Activated naive CD8-positive, alpha-beta T cell (primary cell): ENCODE measurements at regions not wholly inside any gene's neighbourhood (a gene's known extent, or its start where the extent isn't known, plus 50 kb on each side); places are given as distances from the start of the nearest gene placed in this dataset.
"Not testable (repeated sequence)": the region's sequence is repeated elsewhere in the genome, so short reads cannot be mapped to it uniquely, and the experiment has no call there.

Experiments
- H3K27ac Mint-ChIP-seq: one replicate; pipeline ENCODE4 v1.8.0; 2021; ENCODE audit warnings: mixed read lengths
- H3K27me3 Mint-ChIP-seq: one replicate; pipeline ENCODE4 v1.8.0; 2021; ENCODE audit warnings: mixed read lengths
- H3K36me3 Mint-ChIP-seq: one replicate; pipeline ENCODE4 v1.8.0; 2021; ENCODE audit warnings: mixed read lengths
- H3K4me1 Mint-ChIP-seq: one replicate; pipeline ENCODE4 v1.8.0; 2021; ENCODE audit warnings: low read depth, mixed read lengths
- H3K4me3 Mint-ChIP-seq: one replicate; pipeline ENCODE4 v1.8.0; 2021; ENCODE audit warnings: mild to moderate bottlenecking, mixed read lengths
- H3K9me3 Mint-ChIP-seq: one replicate; pipeline ENCODE4 v1.8.0; 2021; ENCODE audit warnings: low read depth, mixed read lengths

DNA sequence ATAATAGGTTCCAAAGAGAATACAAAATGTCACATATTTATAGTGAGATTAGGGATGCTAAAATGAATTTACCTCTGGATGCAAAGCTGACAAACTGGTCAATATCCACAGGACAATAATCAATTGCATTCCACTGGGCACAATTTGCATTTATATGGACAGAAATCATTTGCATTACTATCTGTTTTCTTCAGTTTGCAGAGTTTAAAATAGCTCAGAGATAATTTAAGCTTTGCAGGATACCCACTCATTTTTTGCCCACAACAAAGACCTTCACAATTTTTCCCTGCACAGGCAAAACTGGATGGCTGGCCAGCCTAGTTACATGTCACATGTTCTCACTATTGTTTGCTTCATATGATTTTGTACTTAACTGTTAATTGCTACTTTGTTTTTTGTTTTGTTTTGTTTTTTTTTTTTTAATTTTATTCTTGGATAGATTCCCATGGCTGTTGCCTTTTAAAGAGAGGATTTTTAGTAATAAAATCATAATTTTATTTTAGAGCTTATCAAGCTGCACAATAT, 483.5 kb downstream of the UTRN start:
- Mint-ChIP-seq H3K36me3 (peaks cover 6% of the 10 kb centered on the region), H3K9me3 (no peaks in the 10 kb centered on the region), H3K27me3 (no peaks in the 10 kb centered on the region), H3K4me3 (no peak overlapping the region), H3K27ac (no peak overlapping the region), H3K4me1 (peaks cover 1% of the 10 kb centered on the region)

GRCh38 chr6:144769142-144769541, 484.0 kb downstream of the UTRN start:
- Mint-ChIP-seq H3K4me3 (no peak overlapping the region), H3K27me3 (no peaks in the 10 kb centered on the region), H3K27ac (no peak overlapping the region), H3K9me3 (no peaks in the 10 kb centered on the region), H3K4me1 (peaks cover 1% of the 10 kb centered on the region), H3K36me3 (peaks cover 11% of the 10 kb centered on the region)

DNA sequence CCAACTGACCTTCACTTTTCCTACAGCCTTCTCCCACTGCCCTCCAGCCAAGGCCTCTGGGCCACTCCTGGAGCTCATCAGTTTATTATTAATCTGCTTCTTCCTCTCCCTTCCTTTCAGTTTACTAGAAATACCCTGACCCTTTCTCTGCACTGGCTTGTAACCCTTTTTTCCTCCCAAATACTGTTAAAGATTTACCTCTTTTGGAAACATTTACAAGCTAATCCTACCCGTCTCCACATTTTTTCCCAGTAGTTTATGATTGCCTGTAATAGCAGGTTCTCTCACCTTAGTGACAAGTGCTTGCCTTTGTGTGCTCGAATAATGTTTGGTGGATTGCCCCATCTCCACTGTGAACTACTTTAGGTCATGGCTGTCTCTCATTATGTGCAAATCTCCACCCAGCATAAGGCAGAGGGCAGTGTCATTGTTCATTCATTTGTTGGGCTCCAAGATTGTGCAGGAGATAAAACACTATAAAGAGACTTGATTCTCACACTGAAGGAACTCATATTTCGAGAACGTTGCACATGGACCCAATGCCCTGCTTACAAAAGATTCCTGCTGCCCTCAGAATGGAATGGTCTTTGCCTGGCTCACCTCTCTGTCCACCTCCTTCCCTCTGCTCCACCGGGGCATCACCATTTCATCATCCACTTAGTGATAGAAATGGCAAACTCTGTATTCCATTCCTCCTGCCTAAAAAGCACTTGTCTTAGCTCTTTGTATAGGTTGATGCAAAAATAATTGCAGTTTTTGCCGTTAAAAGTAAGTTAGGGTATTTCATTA, 491.1 kb downstream of the UTRN start:
- Mint-ChIP-seq H3K4me3 (no peak overlapping the region), H3K27ac (no peak overlapping the region), H3K36me3 (peaks cover 39% of the 10 kb centered on the region), H3K9me3 (no peaks in the 10 kb centered on the region), H3K4me1 (peaks cover 3% of the 10 kb centered on the region), H3K27me3 (no peaks in the 10 kb centered on the region)

DNA sequence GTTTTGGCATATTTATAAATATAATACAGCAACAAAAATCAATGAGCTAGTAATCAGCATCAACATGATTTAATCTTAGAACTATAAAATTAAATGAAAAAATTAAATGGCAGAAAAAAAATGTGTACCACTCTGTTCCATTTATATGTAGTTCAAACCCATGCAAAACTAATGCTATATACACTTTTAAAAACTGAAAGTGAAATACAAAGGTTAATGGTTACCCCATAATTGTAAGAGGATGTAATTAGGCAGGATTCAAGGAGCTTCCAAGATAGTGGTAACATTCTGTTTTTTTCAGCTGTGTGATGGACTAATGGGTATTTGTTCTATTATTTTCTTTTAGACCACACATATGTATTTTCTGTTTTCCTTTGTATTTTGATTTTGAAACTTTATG, 492.1 kb downstream of the UTRN start:
- H3K36me3 Mint-ChIP-seq, result peaks cover 44% of the 10 kb centered on the region
- no peaks in the 10 kb centered on the region for H3K9me3 Mint-ChIP-seq
- H3K27me3 Mint-ChIP-seq, result no peaks in the 10 kb centered on the region
- no peak overlapping the region for H3K4me3 Mint-ChIP-seq
- H3K4me1 Mint-ChIP-seq, result peaks cover 3% of the 10 kb centered on the region
- H3K27ac Mint-ChIP-seq, result no peak overlapping the region

- no peak overlapping the region for H3K27ac Mint-ChIP-seq
- H3K27me3 Mint-ChIP-seq, result no peaks in the 10 kb centered on the region
- H3K9me3 Mint-ChIP-seq, result no peaks in the 10 kb centered on the region
- H3K4me1 Mint-ChIP-seq, result peaks cover 3% of the 10 kb centered on the region
- peaks cover 44% of the 10 kb centered on the region for H3K36me3 Mint-ChIP-seq
- no peak overlapping the region for H3K4me3 Mint-ChIP-seq
These were observed 492.9 kb downstream of the UTRN start for GRCh38 chr6:144778056-144778455.

DNA sequence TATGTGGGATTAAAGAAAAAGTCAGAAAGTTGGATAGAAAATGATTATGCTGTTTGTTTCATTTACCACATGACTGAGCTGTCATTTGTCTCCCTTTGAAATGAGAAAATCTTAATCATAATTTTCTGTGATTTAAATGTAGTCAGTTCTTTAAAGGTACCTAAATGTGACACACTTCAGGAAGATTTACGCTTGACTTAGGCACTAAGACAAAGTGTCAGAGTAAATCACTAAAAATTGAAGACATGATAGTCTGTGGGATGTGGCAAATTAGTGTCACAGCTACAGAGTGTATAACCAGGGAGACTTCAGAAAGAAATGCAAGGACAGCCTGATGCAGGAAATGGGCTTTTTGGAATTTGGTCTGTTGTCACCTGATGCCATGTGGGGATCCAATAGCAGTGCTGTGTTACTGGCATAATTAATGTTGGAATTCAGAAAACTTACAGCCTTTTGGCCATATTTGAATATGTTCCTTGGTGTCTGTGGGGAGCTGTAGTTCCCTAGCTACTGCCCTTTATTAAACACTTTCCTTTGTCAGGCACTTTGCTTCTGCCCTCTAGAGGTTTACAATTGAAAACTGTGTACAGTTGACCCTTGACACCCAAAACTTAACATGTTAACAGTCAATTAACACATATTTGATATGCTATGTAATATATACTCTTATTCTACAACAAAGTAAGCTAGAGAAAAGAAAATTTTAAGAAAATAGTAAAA, 493.8 kb downstream of the UTRN start:
- peaks cover 3% of the 10 kb centered on the region for H3K4me1 Mint-ChIP-seq
- H3K27me3 Mint-ChIP-seq, result no peaks in the 10 kb centered on the region
- no peak overlapping the region for H3K27ac Mint-ChIP-seq
- H3K9me3 Mint-ChIP-seq, result no peaks in the 10 kb centered on the region
- H3K4me3 Mint-ChIP-seq, result no peak overlapping the region
- H3K36me3 Mint-ChIP-seq, result peaks cover 40% of the 10 kb centered on the region

DNA sequence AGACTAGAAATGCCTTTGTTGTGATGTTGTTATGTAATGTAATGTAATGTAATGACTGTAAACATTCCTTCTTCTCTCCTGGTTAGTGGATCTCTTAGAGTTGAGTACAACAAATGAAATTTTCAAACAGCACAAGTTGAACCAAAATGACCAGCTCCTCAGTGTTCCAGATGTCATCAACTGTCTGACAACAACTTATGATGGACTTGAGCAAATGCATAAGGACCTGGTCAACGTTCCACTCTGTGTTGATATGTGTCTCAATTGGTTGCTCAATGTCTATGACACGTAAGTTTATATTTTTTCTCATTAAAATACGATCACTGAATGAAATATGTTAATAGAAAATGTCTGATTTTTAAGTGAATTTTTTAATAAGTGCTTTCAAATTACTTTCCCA, 496.7 kb downstream of the UTRN start:
- Mint-ChIP-seq H3K4me3 (no peak overlapping the region), H3K36me3 (peaks cover 21% of the 10 kb centered on the region), H3K9me3 (no peaks in the 10 kb centered on the region), H3K27ac (no peak overlapping the region), H3K4me1 (peaks cover 3% of the 10 kb centered on the region), H3K27me3 (no peaks in the 10 kb centered on the region)

DNA sequence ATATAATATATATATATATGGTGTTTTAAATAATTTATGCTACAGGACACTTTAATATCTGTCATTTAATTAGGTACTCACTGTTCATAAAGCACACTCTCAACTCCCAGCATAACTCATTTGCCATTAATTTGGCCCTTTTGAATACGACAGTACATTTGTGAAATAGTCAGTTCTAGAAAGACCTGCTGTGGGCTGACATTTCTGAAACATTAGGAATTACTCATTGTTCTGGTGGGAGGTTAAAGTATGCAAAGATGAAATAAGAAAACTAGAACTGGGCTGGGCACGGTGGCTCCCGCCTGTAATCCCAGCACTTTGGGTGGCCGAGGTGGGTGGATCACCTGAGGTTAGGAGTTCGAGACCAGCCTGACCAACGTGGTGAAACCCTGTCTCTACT, 497.5 kb downstream of the UTRN start:
- Mint-ChIP-seq H3K36me3 (peaks cover 20% of the 10 kb centered on the region), H3K4me3 (no peak overlapping the region), H3K9me3 (no peaks in the 10 kb centered on the region), H3K4me1 (peaks cover 3% of the 10 kb centered on the region), H3K27ac (no peak overlapping the region), H3K27me3 (no peaks in the 10 kb centered on the region)

DNA sequence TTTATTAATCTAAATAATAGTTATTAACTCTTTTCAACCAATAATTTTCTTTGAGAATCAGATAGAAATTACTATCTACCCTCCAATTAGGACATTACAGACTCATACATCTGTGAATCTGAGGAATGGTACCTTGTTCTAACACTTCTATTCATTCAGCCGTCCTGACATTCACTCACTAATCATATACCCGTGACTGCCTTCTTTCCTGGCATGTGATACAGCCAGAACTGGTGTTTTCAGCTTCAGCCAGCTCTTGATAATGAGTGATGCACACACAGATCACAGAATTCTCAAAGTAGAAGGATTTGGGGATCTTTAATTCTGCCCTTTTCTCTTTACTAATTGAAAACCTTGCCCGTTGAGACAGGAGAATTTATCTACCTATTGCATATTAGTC, 499.9 kb downstream of the UTRN start:
- H3K27ac Mint-ChIP-seq, result no peak overlapping the region
- no peaks in the 10 kb centered on the region for H3K9me3 Mint-ChIP-seq
- H3K36me3 Mint-ChIP-seq, result peaks cover 16% of the 10 kb centered on the region
- no peaks in the 10 kb centered on the region for H3K27me3 Mint-ChIP-seq
- H3K4me3 Mint-ChIP-seq, result no peak overlapping the region
- H3K4me1 Mint-ChIP-seq, result no peaks in the 10 kb centered on the region

DNA sequence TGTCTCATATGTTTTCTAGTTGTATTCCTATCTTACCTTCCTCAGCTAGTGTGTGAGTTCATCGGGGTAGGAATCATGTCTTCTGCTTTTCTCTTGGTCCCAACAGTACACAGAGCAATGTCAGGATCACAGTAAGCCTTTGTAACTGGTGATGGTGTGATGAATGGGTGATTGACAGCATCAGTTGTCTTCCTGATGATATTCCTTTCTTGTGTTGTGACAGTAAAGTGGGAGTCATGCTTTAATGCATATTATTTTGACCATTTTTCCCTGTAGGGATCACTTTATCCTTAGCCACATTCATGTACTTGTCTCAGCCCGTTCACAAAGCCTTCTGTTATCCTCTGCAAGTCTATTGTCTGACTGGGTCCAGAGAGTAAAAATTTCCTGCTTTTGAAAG, 501.7 kb downstream of the UTRN start:
- peaks cover 17% of the 10 kb centered on the region for H3K36me3 Mint-ChIP-seq

DNA sequence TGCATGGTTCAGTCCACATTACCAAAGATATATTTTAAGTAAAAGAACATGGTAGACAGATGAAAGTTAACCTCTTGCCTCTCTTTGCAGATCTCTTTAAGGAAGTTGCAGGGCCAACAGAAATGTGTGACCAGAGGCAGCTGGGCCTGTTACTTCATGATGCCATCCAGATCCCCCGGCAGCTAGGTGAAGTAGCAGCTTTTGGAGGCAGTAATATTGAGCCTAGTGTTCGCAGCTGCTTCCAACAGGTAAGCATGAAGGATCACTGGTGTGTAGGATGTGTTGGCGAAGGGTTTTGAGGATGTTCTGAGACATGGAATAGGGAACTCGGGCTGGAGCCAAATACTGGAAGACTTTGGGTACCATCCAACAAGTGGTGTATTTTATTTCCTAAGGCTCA, 508.6 kb downstream of the UTRN start:
- Mint-ChIP-seq H3K27ac (no peak overlapping the region), H3K4me3 (no peak overlapping the region), H3K27me3 (no peaks in the 10 kb centered on the region), H3K36me3 (peaks cover 49% of the 10 kb centered on the region), H3K4me1 (no peaks in the 10 kb centered on the region), H3K9me3 (peaks cover 4% of the 10 kb centered on the region)

More for the DNA sequence above, 501.7 kb downstream of the UTRN start:
- Mint-ChIP-seq H3K27ac (no peak overlapping the region), H3K9me3 (no peaks in the 10 kb centered on the region), H3K27me3 (no peaks in the 10 kb centered on the region), H3K4me1 (no peaks in the 10 kb centered on the region), H3K4me3 (no peak overlapping the region)

DNA sequence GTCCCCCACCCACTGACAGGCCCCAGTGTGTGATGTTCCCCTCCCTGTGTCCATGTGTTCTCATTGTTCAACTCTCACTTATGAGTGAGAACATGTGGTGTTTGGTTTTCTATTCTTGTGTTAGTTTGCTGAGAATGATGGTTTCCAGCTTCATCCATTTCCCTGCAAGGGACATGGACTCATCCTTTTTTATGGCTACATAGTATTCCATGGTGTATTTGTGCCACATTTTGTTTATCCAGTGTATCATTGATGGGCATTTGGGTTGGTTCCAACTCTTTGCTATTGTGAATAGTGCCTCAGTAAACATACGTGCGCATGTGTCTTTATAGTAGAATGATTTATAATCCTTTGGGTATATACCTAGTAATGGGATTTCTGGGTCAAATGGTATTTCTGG, 509.9 kb downstream of the UTRN start:
- H3K27ac Mint-ChIP-seq, H3K4me3 Mint-ChIP-seq, H3K4me1 Mint-ChIP-seq, H3K27me3 Mint-ChIP-seq, H3K9me3 Mint-ChIP-seq: not testable (repeated sequence)
- H3K36me3 Mint-ChIP-seq, result peaks cover 55% of the 10 kb centered on the region

GRCh38 chr6:144796070-144796469, 510.9 kb downstream of the UTRN start:
- Mint-ChIP-seq H3K36me3 (peaks cover 54% of the 10 kb centered on the region), H3K27me3 (no peaks in the 10 kb centered on the region), H3K4me1 (no peaks in the 10 kb centered on the region), H3K9me3 (peaks cover 4% of the 10 kb centered on the region), H3K27ac (no peak overlapping the region), H3K4me3 (no peak overlapping the region)

DNA sequence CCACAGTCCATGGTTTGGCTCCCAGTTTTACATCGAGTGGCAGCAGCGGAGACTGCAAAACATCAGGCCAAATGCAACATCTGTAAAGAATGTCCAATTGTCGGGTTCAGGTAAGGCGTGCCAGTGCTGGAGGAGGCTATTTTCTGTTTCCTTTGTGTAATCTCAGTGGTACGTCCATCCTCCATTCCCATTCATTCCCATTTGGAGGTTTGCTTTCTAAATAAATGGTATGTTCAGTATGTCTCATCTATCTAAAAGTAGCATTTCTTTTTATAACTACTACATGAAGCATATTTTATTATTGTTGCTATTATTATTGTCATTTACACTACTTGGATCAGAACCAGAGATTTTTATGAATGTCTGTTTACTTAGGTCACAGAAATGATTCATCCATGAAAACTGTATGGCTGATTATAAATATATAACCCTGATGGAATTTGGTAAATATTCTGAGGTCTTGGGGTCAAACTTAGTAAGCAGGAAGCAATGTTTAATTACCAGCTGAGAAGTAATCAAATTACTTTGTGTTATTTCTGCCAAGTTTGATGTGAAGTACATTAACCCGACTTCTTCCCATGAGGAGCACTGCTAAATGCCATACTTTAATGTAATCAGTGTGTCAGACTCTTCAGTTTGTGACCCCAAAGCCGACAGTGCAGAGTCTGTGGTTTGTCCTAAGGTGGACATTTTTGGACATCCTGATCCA, 512.9 kb downstream of the UTRN start:
- H3K36me3 Mint-ChIP-seq, result peaks cover 51% of the 10 kb centered on the region
- no peak overlapping the region for H3K27ac Mint-ChIP-seq
- no peak overlapping the region for H3K4me3 Mint-ChIP-seq
- no peaks in the 10 kb centered on the region for H3K4me1 Mint-ChIP-seq
- H3K9me3 Mint-ChIP-seq, result peaks cover 4% of the 10 kb centered on the region
- no peaks in the 10 kb centered on the region for H3K27me3 Mint-ChIP-seq

- H3K4me1 Mint-ChIP-seq, result no peaks in the 10 kb centered on the region
- H3K27ac Mint-ChIP-seq, result no peak overlapping the region
- H3K4me3 Mint-ChIP-seq, result no peak overlapping the region
- no peaks in the 10 kb centered on the region for H3K9me3 Mint-ChIP-seq
- H3K27me3 Mint-ChIP-seq, result no peaks in the 10 kb centered on the region
- H3K36me3 Mint-ChIP-seq, result peaks cover 20% of the 10 kb centered on the region
These were observed 519.2 kb downstream of the UTRN start for GRCh38 chr6:144804246-144804790.
